ENCODE measurements at regions not wholly inside any gene's neighbourhood (a gene's known extent, or its start where the extent isn't known, plus 50 kb on each side); places are given as distances from the start of the nearest gene placed in this dataset.

DNA sequence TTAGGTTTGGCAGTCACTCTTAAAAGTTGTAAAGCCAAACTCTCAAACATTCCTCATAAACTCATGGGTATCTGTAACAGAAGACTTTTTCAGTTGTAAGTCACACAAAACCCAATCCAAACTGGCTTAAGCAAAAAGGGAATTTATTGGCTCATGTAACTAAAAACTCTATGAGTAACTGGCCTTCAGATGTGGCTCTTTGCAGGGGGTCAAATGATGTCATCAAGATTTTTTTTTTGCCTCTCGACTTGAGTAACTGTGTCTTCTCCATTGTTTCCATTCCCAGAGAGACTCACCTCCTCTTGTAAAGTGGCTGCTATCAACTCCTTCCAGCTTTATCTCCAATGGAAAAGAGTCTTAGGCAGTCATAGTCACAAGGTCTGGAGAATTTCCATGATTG, 645.0 kb downstream of the DHX35 start:
- FAIRE-seq (no peak), DNase-seq (ENCODE audit: insufficient read length, low spot score) (no peak)
- TF ChIP-seq, protein P1, sequence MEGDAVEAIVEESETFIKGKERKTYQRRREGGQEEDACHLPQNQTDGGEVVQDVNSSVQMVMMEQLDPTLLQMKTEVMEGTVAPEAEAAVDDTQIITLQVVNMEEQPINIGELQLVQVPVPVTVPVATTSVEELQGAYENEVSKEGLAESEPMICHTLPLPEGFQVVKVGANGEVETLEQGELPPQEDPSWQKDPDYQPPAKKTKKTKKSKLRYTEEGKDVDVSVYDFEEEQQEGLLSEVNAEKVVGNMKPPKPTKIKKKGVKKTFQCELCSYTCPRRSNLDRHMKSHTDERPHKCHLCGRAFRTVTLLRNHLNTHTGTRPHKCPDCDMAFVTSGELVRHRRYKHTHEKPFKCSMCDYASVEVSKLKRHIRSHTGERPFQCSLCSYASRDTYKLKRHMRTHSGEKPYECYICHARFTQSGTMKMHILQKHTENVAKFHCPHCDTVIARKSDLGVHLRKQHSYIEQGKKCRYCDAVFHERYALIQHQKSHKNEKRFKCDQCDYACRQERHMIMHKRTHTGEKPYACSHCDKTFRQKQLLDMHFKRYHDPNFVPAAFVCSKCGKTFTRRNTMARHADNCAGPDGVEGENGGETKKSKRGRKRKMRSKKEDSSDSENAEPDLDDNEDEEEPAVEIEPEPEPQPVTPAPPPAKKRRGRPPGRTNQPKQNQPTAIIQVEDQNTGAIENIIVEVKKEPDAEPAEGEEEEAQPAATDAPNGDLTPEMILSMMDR (IDR thresholded peaks at IDR 0.05; ENCODE audit: insufficient read depth, missing control alignments): no peak

DNA sequence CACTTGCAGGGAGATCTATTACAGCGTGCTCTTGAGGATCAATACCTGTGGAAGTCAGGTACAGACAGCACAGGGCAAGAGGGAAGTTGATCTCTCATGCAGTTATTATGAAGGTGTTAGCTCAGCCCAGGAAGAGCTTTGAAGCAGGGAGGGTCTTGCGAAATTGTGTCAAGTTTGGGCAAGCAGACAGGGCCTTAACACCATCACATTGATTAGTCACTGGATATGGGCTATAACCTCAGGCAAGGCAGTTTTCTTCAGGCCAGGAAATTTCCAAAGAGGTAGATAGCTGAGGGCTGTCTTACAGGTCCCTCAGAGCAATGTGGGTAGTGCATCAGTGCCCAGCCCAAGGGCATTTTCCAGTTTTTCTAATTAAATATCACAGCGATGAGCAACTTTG, 643.8 kb downstream of the DHX35 start:
- DNase-seq (ENCODE audit: insufficient read length, low spot score) (no peak), FAIRE-seq (no peak)
- TF ChIP-seq, protein P1 (IDR thresholded peaks at IDR 0.05; ENCODE audit: insufficient read depth, missing control alignments): no peak

DNA sequence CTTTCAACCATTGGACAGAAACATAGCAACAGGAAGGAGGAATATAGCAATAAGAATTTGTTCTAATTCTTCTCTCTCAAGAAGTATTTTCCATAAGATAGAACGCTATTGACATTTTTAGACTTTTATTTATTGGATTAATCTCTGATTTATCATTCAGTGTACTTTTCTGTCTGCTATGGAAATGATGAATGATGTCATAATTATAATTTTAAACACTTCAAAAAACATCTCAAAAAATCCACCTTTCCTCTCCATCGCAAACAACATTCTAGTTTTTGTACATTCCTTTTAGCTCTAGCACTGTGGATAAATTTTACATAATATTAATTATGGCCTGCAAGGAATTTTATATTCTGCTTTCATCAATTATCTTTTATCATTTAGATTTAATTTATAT, 643.2 kb downstream of the DHX35 start:
- FAIRE-seq: no peak
- TF ChIP-seq, protein P1 (IDR thresholded peaks at IDR 0.05; ENCODE audit: insufficient read depth, missing control alignments): no peak
- no peak for DNase-seq (ENCODE audit: insufficient read length, low spot score)

DNA sequence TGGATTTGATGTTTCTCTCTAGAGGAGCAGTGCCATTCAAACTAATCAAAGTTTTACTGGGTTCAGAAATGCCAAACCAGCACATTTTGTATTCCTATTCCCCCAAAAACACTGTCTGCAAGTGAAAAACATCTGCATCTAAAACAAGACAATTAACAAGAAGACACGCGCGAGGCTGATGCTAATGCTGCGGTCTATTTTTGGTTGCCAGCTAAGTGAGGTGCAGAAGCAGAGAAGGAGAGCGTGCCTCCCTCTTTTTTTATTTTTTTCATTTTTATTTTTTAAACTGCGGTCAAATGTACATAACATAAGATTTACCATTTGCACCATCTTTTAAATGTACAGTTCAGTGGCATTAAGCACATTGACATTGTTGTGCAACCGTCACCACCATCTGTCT, 641.1 kb downstream of the DHX35 start:
- TF ChIP-seq, protein P1 (IDR thresholded peaks at IDR 0.05; ENCODE audit: insufficient read depth, missing control alignments): no peak
- FAIRE-seq (no peak), DNase-seq (ENCODE audit: insufficient read length, low spot score) (no peak)

DNA sequence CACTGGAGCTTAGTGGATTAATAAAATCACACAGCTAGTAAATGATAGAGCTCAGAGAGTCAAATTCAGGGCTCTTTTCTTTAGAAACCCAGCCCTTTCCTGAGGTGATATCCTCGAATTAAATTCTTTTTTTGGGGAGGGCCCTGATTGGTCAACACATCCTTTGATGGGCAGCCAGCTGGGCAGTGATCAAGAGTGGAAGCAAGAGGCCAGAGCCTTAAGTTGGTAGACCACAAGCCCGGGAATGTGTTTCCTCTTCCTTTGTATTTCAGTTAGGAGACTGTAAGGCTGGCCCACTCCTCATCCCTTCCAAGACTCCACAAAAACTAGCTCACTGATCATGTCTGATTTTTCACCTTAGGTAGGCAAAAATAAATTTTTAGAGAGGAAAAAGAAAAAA, 640.5 kb downstream of the DHX35 start:
- TF ChIP-seq, protein P1 (IDR thresholded peaks at IDR 0.05; ENCODE audit: insufficient read depth, missing control alignments): no peak
- no peak for FAIRE-seq
- DNase-seq (ENCODE audit: insufficient read length, low spot score): no peak

DNA sequence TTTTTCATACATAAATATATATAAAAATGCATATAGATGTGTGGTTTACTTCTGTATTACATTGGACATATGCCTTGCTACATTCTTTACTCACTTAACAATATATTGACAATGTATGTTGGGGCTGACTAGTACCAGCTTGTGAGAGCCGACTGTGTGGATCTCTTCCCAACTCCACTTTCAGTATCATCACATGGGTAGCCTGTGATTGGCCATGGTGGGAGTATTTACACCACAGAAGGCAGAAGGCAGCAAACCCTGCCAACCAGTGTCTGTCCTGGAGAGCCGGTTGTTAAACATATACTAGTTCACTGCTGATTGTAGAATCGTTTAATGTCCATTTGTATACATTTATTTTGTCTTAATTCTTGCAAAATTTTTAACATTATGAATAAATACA, 638.7 kb downstream of the DHX35 start:
- FAIRE-seq (no peak), DNase-seq (ENCODE audit: insufficient read length, low spot score) (no peak)
- TF ChIP-seq, protein P1 (IDR thresholded peaks at IDR 0.05; ENCODE audit: insufficient read depth, missing control alignments): no peak

DNA sequence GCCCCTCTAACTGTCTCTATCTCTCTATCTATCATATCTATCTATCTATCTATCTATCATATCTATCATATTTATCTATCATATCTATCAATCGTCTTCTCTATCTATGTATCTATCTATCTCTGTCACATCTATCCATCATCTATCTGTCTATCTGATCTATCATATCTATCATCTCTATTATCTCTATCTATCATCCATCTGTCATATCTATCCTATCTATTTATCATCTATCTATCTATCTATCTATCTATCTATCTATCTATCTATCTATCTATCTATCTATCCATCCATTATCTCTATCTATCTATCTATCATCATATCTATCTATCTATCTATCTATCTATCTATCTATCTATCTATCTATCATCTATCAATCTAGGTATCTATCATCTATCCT, 638.0 kb downstream of the DHX35 start:
- no peak for DNase-seq (ENCODE audit: insufficient read length, low spot score)
- TF ChIP-seq, protein P1 (IDR thresholded peaks at IDR 0.05; ENCODE audit: insufficient read depth, missing control alignments): no peak
- no peak for FAIRE-seq

All from D721Med (cell line).